Sciatic nerve (tissue), 2 donors: ENCODE measurements at regions not wholly inside any gene's neighbourhood (a gene's known extent, or its start where the extent isn't known, plus 50 kb on each side); places are given as distances from the start of the nearest gene placed in this dataset.

Experiments used
- ATAC-seq: fragments of 200-7000 bp; cut with Tn5 transposase; one replicate; pipeline ENCODE4 v1.9.1; 2020; ENCODE audit warnings: mild to moderate bottlenecking, moderate library complexity
- DNase-seq: peaks from one replicate; pipeline ENCODE4 v3.0.0-alpha.2; 2020; ENCODE audit warnings: low spot score
- intact Hi-C: fragments of 100-400 bp; cut with DNase I; formaldehyde crosslinking; loops from one replicate; pipeline ENCODE4 v1.14.2; 2022
- donor health status: DM: no; HTN: no; CAD: no.
- donor health status: DM: no; HTN: no; CAD: no.

GRCh38 chr2:19702267-19702666 lies 199.5 kb downstream of the TTC32 start:
- DNase-seq (no peak), ATAC-seq (peak; percentile 30)
- intact Hi-C loops: no loop called here

GRCh38 chr2:19700861-19701585 lies 200.8 kb downstream of the TTC32 start:
- ATAC-seq: no peak
- no peak for DNase-seq
- intact Hi-C loops: no loop called here

GRCh38 chr2:19697131-19697530 lies 204.7 kb downstream of the TTC32 start:
- intact Hi-C loops: no loop called here
- DNase-seq (no peak), ATAC-seq (no peak)

- intact Hi-C loops: no loop called here
- DNase-seq (no peak), ATAC-seq (no peak)
These were observed 206.1 kb downstream of the TTC32 start for GRCh38 chr2:19695706-19696105.

- no peak for DNase-seq
- no peak for ATAC-seq
- intact Hi-C loops: no loop called here
These were observed 209.9 kb downstream of the TTC32 start for GRCh38 chr2:19691892-19692291.

GRCh38 chr2:19690429-19690828 lies 211.4 kb downstream of the TTC32 start:
- intact Hi-C loops: no loop called here
- DNase-seq (no peak), ATAC-seq (no peak)

GRCh38 chr2:19689646-19690168 lies 212.1 kb downstream of the TTC32 start:
- no peak for DNase-seq
- no peak for ATAC-seq
- intact Hi-C loops: no loop called here

- intact Hi-C loops: no loop called here
- no peak for ATAC-seq
- no peak for DNase-seq
These were observed 213.7 kb downstream of the TTC32 start for GRCh38 chr2:19688059-19688458.

- intact Hi-C loops: no loop called here
- DNase-seq (no peak), ATAC-seq (no peak)
These were observed 214.6 kb downstream of the TTC32 start for GRCh38 chr2:19687017-19687659.

- ATAC-seq: no peak
- intact Hi-C loops: no loop called here
- DNase-seq: no peak
These were observed 215.3 kb downstream of the TTC32 start for GRCh38 chr2:19686439-19686838.

- DNase-seq (no peak), ATAC-seq (peak; percentile 68)
- intact Hi-C loops: no loop called here
These were observed 216.1 kb downstream of the TTC32 start for GRCh38 chr2:19685731-19686130.

GRCh38 chr2:19684516-19684915 lies 217.3 kb downstream of the TTC32 start:
- intact Hi-C loops: no loop called here
- no peak for ATAC-seq
- DNase-seq: no peak

- DNase-seq (no peak), ATAC-seq (no peak)
- intact Hi-C loops: no loop called here
These were observed 218.2 kb downstream of the TTC32 start for GRCh38 chr2:19683556-19683955.

GRCh38 chr2:19682493-19682892 lies 219.3 kb downstream of the TTC32 start:
- DNase-seq (no peak), ATAC-seq (no peak)
- intact Hi-C loops: no loop called here

GRCh38 chr2:19677825-19678518 lies 223.8 kb downstream of the TTC32 start:
- intact Hi-C loops: no loop called here
- ATAC-seq (peak; percentile 19), DNase-seq (no peak)

GRCh38 chr2:19677215-19677777 lies 224.5 kb downstream of the TTC32 start:
- intact Hi-C loops: no loop called here
- ATAC-seq (peak; percentile 11), DNase-seq (no peak)

GRCh38 chr2:19676770-19677169 lies 225.0 kb downstream of the TTC32 start:
- intact Hi-C loops: no loop called here
- ATAC-seq (no peak), DNase-seq (no peak)

- ATAC-seq: no peak
- intact Hi-C loops: no loop called here
These were observed 225.8 kb downstream of the TTC32 start for GRCh38 chr2:19675856-19676460.

GRCh38 chr2:19675003-19675629 lies 226.7 kb downstream of the TTC32 start:
- ATAC-seq (no peak), DNase-seq (no peak)
- intact Hi-C loops: no loop called here

More at GRCh38 chr2:19675856-19676460, 225.8 kb downstream of the TTC32 start:
- no peak for DNase-seq
